ENCODE measurements at regions not wholly inside any gene's neighbourhood (a gene's known extent, or its start where the extent isn't known, plus 50 kb on each side); places are given as distances from the start of the nearest gene placed in this dataset.

DNA sequence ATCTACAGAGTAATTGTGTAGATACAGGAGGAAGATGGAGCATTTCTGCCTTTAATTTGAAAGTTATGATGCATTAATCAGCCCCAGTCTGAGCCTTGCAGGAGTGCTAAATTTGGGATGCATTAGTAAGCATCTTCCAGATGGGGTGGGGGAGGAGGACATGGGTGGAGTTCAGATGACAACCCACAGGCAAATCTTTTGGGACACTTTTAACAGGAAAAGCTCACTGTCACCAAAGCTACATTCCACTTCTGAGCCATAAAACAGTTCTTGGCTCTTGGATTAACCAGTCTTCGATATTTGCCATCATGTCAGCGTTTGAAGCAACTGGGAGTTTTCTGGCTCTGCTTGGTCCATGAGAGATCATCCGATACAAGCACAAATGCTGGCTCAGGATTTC, 121.1 kb downstream of the CXCL12 start:
- no peak for ATAC-seq
- no peak for TF ChIP-seq POLR2AphosphoS5 (IDR thresholded peaks at IDR 0.05; ENCODE audit: low read depth, low read length)
- no peak for TF ChIP-seq TCF7L2 (IDR thresholded peaks at IDR 0.05; ENCODE audit: low read depth, low read length)
- TF ChIP-seq, protein P1, sequence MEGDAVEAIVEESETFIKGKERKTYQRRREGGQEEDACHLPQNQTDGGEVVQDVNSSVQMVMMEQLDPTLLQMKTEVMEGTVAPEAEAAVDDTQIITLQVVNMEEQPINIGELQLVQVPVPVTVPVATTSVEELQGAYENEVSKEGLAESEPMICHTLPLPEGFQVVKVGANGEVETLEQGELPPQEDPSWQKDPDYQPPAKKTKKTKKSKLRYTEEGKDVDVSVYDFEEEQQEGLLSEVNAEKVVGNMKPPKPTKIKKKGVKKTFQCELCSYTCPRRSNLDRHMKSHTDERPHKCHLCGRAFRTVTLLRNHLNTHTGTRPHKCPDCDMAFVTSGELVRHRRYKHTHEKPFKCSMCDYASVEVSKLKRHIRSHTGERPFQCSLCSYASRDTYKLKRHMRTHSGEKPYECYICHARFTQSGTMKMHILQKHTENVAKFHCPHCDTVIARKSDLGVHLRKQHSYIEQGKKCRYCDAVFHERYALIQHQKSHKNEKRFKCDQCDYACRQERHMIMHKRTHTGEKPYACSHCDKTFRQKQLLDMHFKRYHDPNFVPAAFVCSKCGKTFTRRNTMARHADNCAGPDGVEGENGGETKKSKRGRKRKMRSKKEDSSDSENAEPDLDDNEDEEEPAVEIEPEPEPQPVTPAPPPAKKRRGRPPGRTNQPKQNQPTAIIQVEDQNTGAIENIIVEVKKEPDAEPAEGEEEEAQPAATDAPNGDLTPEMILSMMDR (IDR thresholded peaks at IDR 0.05): no peak
- TF ChIP-seq, protein P2, sequence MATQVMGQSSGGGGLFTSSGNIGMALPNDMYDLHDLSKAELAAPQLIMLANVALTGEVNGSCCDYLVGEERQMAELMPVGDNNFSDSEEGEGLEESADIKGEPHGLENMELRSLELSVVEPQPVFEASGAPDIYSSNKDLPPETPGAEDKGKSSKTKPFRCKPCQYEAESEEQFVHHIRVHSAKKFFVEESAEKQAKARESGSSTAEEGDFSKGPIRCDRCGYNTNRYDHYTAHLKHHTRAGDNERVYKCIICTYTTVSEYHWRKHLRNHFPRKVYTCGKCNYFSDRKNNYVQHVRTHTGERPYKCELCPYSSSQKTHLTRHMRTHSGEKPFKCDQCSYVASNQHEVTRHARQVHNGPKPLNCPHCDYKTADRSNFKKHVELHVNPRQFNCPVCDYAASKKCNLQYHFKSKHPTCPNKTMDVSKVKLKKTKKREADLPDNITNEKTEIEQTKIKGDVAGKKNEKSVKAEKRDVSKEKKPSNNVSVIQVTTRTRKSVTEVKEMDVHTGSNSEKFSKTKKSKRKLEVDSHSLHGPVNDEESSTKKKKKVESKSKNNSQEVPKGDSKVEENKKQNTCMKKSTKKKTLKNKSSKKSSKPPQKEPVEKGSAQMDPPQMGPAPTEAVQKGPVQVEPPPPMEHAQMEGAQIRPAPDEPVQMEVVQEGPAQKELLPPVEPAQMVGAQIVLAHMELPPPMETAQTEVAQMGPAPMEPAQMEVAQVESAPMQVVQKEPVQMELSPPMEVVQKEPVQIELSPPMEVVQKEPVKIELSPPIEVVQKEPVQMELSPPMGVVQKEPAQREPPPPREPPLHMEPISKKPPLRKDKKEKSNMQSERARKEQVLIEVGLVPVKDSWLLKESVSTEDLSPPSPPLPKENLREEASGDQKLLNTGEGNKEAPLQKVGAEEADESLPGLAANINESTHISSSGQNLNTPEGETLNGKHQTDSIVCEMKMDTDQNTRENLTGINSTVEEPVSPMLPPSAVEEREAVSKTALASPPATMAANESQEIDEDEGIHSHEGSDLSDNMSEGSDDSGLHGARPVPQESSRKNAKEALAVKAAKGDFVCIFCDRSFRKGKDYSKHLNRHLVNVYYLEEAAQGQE (IDR thresholded peaks at IDR 0.05; ENCODE audit: insufficient read depth in 1 of 2, low read depth in 2 of 2, low read length in 1 of 2): no peak
- TF ChIP-seq SIN3A (IDR thresholded peaks at IDR 0.05; ENCODE audit: borderline replicate concordance, insufficient read depth, low read depth, low read length): no peak

DNA sequence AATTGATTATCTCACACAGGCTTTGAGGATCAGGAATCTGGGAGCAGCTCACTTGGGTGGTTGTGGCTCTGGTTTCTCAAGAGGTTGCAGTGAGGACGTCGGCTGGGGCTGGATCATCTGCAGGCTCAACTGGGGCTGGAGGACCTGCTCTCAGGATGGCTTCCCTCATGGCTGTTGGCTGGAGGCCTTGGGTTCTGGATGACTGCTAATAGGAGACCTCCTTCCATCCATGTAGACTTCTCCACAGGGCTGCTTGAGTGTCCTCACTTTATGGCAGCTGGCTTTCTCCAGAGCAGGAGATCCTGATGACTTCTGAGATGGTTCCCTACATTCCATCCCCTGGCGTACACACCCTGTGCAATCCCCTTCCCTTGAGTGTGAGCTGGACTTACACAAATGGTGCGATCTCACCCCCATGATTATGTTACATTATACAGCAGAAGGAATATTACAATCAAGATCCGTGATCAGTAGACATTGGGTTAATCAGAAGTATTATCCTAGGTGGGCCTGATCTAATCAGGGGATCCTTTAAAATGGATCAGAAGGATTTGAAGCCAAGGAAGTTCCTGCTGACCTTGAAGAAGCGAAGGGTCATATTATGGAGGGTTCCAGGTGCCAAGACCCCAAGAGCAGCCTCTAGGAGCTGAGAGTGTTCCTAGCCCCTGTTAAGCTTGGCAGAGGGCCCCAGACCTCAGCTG, 122.2 kb downstream of the CXCL12 start:
- in situ Hi-C loops (cut with HindIII; ENCODE audit: low pct_unique_long_range_greater_than_20kb, low sequenced_read_pairs): no loop called here
- Histone ChIP-seq H3K4me3 (ENCODE audit: low read depth in 2 of 2, low read length in 2 of 2) (no peak overlapping the region), H3K4me1 (ENCODE audit: control insufficient read depth, insufficient read depth, low read length) (no peaks in the 10 kb centered on the region), H3K27me3 (ENCODE audit: control insufficient read depth, insufficient read depth, low read length) (no peaks in the 10 kb centered on the region), H3K27ac (ENCODE audit: low read length) (no peak overlapping the region), H3K36me3 (ENCODE audit: control insufficient read depth, insufficient read depth, low read length) (no peaks in the 10 kb centered on the region), H3K9me3 (ENCODE audit: control insufficient read depth, insufficient read depth, low read depth, low read length) (no peaks in the 10 kb centered on the region)
- ChIA-PET CTCF (no interaction called here), POLR2A (no interaction called here)
- TF ChIP-seq SIN3A (IDR thresholded peaks at IDR 0.05; ENCODE audit: borderline replicate concordance, insufficient read depth, low read depth, low read length) (no peak), TCF7L2 (IDR thresholded peaks at IDR 0.05; ENCODE audit: low read depth, low read length) (no peak), POLR2AphosphoS5 (IDR thresholded peaks at IDR 0.05; ENCODE audit: low read depth, low read length) (no peak)
- TF ChIP-seq, protein P1 (IDR thresholded peaks at IDR 0.05): no peak
- TF ChIP-seq, protein P2 (IDR thresholded peaks at IDR 0.05; ENCODE audit: insufficient read depth in 1 of 2, low read depth in 2 of 2, low read length in 1 of 2): no peak
- intact Hi-C loops (cut with micrococcal nuclease; ENCODE audit: unreplicated experiment): no loop called here
- no TSS peak for BruUV-seq (replicated peaks)
- ATAC-seq (no peak), DNase-seq (ENCODE audit: low read depth, low spot score) (no peak)

More for the DNA sequence above, 121.1 kb downstream of the CXCL12 start:
- no peaks in the 10 kb centered on the region for H3K27me3 ChIP-seq (ENCODE audit: control insufficient read depth, insufficient read depth, low read length)
- H3K9me3 ChIP-seq (ENCODE audit: control insufficient read depth, insufficient read depth, low read depth, low read length): no peaks in the 10 kb centered on the region
- intact Hi-C loops (cut with micrococcal nuclease; ENCODE audit: unreplicated experiment): no loop called here
- DNase-seq (ENCODE audit: low read depth, low spot score): no peak
- BruUV-seq (replicated peaks): no TSS peak
- H3K4me3 ChIP-seq (ENCODE audit: low read depth in 2 of 2, low read length in 2 of 2): no peak overlapping the region
- H3K27ac ChIP-seq (ENCODE audit: low read length): no peak overlapping the region
- no peaks in the 10 kb centered on the region for H3K4me1 ChIP-seq (ENCODE audit: control insufficient read depth, insufficient read depth, low read length)
- ChIA-PET POLR2A (no interaction called here), CTCF (no interaction called here)
- in situ Hi-C loops (cut with HindIII; ENCODE audit: low pct_unique_long_range_greater_than_20kb, low sequenced_read_pairs): no loop called here
- H3K36me3 ChIP-seq (ENCODE audit: control insufficient read depth, insufficient read depth, low read length): no peaks in the 10 kb centered on the region
